Mucosa of descending colon (tissue), 3 donors: ENCODE measurements at regions not wholly inside any gene's neighbourhood (a gene's known extent, or its start where the extent isn't known, plus 50 kb on each side); places are given as distances from the start of the nearest gene placed in this dataset.

Experiments
- ATAC-seq: fragments of 200-7000 bp; cut with Tn5 transposase; one replicate; pipeline ENCODE4 v1.9.1; 2020; ENCODE audit warnings: mild to moderate bottlenecking, moderate library complexity
- DNase-seq, 3 donors: peaks; one replicate each; pipeline ENCODE4 v3.0.0-alpha.2; 2020
- H3K36me3 ChIP-seq: fragments of 200-600 bp; one replicate; pipeline ENCODE4 v1.8.0; 2021; ENCODE audit warnings: low read depth, mild to moderate bottlenecking
- H3K4me1 ChIP-seq: fragments of 200-600 bp; one replicate; pipeline ENCODE4 v1.8.0; 2021; ENCODE audit warnings: low read depth, mild to moderate bottlenecking
- H3K4me3 ChIP-seq: fragments of 200-600 bp; one replicate; pipeline ENCODE4 v1.8.0; 2021; ENCODE audit warnings: mild to moderate bottlenecking
- H3K9me3 ChIP-seq: fragments of 200-600 bp; one replicate; pipeline ENCODE4 v1.8.0; 2021; ENCODE audit warnings: mild to moderate bottlenecking
- intact Hi-C, 2 donors: fragments of 100-400 bp; cut with DNase I in 1 of 2; cut with micrococcal nuclease in 1 of 2; formaldehyde crosslinking; loops; one replicate each; pipeline versions ENCODE4 v1.11.0 to v1.11.1; 2022; cut with DNase I, micrococcal nuclease
- TF ChIP-seq, protein P1 (sequence below): fragments of 200-600 bp; IDR thresholded peaks from one replicate; pipeline ENCODE4 v1.8.0; 2022; ENCODE audit warnings: antibody characterized with exemption, mild to moderate bottlenecking
- donor health status: DM: no; HTN: no; CAD: no; lungs with moderate emphysema.
- donor health status: DM: no; HTN: no; CAD: no.
- donor health status: DM: no; HTN: yes; CAD: no.

DNA sequence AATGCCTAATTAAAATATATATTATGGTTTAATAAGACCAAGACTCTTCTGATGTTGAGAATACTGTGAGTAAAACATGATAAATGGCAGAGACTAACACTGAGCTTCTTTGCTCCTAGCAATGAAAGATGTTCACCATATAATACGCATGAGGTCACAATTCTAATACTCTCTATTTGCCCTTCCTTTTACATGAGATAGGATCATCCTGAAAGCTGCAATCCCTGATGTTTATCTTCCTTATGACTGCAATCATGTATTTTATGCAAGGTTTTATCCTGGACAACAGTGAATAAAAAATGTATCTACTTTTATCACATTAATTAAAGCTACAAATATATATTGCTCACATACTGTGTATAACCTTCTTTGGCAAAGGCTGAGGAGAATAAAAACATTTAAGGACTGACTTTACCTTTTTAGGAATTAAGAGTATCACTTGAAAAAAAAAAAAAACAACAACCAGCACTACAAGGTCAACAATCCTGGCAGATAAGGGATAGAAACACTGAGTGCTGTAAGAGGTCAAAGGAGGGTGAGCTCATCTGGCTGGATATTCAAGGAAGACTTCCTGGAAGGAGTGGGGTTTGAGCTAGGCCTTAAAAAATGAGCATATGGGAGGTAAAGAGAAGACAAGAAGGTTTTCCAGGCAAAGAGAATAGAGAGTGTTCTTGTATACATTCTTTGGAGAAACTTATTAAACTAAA is 99.9 kb downstream of the AREG start:
- no peak overlapping the region for H3K4me3 ChIP-seq
- no peaks in the 10 kb centered on the region for H3K36me3 ChIP-seq
- ATAC-seq (peak; percentile 89), DNase-seq (peak in 1 of 3 donors; percentile 38)
- intact Hi-C loops: no loop called here
- no peaks in the 10 kb centered on the region for H3K9me3 ChIP-seq
- TF ChIP-seq, protein P1, sequence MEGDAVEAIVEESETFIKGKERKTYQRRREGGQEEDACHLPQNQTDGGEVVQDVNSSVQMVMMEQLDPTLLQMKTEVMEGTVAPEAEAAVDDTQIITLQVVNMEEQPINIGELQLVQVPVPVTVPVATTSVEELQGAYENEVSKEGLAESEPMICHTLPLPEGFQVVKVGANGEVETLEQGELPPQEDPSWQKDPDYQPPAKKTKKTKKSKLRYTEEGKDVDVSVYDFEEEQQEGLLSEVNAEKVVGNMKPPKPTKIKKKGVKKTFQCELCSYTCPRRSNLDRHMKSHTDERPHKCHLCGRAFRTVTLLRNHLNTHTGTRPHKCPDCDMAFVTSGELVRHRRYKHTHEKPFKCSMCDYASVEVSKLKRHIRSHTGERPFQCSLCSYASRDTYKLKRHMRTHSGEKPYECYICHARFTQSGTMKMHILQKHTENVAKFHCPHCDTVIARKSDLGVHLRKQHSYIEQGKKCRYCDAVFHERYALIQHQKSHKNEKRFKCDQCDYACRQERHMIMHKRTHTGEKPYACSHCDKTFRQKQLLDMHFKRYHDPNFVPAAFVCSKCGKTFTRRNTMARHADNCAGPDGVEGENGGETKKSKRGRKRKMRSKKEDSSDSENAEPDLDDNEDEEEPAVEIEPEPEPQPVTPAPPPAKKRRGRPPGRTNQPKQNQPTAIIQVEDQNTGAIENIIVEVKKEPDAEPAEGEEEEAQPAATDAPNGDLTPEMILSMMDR: no peak
- peaks cover 31% of the 10 kb centered on the region for H3K4me1 ChIP-seq

DNA sequence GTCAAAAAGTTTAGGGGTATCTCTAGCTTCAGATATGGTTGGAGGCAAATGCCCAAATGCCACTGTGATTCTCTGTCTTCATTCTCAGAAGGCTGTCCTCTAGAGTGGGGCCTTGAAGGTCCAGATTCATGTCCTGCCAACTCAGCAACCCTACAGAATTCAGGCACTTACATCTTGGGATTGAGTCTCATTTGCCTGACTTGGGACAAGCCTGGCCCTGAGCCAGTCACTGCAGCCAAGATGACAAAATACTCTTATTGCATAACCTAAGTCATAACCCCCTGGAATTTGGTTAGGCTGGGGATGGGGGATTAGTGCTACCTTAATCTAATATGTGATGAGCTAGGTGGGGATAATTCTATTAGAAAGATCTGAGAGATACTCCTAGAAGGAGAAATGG is 100.5 kb downstream of the AREG start:
- intact Hi-C loops: no loop called here
- TF ChIP-seq, protein P1: no peak
- no peak overlapping the region for H3K4me3 ChIP-seq
- H3K4me1 ChIP-seq: peaks cover 31% of the 10 kb centered on the region
- ATAC-seq (no peak), DNase-seq (peak in 2 of 3 donors; percentile 23 to 24)
- H3K36me3 ChIP-seq: no peaks in the 10 kb centered on the region
- no peaks in the 10 kb centered on the region for H3K9me3 ChIP-seq

DNA sequence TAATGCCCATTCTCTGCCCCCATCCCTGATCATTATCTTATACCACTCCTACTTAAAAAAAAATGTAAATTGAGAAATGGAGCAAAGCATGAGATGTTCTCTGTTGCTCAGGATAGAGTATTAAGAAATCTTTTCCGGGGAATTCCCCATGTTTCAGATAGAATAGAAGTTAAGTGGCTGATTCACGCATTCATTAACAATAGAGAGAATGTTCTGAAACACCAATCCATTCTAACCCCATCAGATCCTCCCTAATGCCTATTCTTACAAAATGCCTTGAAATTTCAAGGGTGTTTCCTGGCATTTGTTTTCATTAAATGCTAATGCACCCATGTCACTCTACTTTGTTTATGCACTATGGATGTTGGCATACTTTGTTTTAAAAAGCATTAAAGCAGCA is 101.1 kb downstream of the AREG start:
- Histone ChIP-seq H3K36me3 (no peaks in the 10 kb centered on the region), H3K9me3 (no peaks in the 10 kb centered on the region), H3K4me1 (peaks cover 31% of the 10 kb centered on the region), H3K4me3 (no peak overlapping the region)
- no peak for DNase-seq
- no peak for ATAC-seq
- TF ChIP-seq, protein P1: no peak
- intact Hi-C loops: no loop called here

DNA sequence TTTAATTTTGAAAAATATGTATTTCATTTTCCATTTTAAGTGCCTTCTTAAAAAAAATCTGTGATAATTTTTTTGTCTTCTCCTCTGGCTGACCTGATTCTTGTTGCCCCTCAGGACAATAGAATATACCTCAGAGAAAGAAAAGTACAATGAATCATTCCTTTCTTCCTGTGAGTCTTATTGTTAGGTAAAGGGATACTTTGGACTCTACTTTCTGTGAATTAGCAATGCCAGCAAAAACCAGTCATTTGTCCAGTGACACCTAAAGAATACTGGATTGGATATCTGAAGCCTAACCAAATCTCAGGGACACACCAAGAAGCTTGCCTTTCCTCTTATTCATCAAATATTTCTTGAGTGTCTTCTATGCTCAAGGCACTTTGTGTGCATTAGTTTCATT is 102.1 kb downstream of the AREG start:
- Histone ChIP-seq H3K4me3 (no peak overlapping the region), H3K36me3 (no peaks in the 10 kb centered on the region), H3K9me3 (no peaks in the 10 kb centered on the region), H3K4me1 (peaks cover 29% of the 10 kb centered on the region)
- DNase-seq (no peak), ATAC-seq (no peak)
- TF ChIP-seq, protein P1: no peak
- intact Hi-C loops: no loop called here

DNA sequence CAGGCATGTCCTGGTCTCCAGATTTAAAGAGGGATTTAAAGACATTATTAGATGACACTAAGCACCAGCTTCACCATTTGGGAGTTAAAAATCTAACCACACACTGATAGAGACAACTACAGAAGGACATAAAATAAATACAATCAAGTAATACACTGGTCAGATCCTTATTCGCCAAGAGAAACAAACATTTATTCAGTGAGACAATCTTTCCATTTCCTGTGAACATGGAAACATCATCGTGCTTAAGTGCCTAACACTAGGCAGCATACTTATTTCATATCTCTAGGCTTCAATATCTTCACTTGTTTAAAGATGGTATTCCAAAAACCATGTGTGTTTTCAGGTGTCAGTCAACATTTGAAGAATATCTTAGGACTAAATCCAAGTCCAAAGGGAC is 103.6 kb downstream of the AREG start:
- DNase-seq (no peak), ATAC-seq (no peak)
- intact Hi-C loops: no loop called here
- Histone ChIP-seq H3K36me3 (no peaks in the 10 kb centered on the region), H3K9me3 (no peaks in the 10 kb centered on the region), H3K4me3 (no peak overlapping the region), H3K4me1 (peaks cover 18% of the 10 kb centered on the region)
- TF ChIP-seq, protein P1: no peak

DNA sequence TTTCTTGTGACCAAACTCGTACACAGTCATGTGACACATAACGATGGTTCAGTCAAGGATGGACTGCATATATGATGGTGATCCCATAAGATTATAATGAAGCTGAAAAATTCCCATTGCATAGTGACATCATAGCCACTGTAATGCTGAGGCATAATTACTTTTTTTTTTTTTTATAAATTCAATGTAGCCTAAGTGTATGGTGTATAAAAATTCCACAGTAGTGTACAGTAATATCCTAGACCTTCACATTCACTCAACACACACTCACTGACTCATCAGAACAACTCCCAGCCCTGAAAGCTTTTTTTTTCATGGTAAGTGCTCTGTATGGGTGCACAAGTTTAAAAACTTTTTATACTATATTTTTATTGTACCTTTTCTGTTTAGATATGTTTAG is 105.0 kb downstream of the AREG start:
- Histone ChIP-seq H3K4me3 (no peak overlapping the region), H3K9me3 (no peaks in the 10 kb centered on the region), H3K4me1 (peaks cover 5% of the 10 kb centered on the region), H3K36me3 (no peaks in the 10 kb centered on the region)
- DNase-seq (no peak), ATAC-seq (peak; percentile 47)
- TF ChIP-seq, protein P1: no peak
- intact Hi-C loops: no loop called here
